ENCODE measurements at regions not wholly inside any gene's neighbourhood (a gene's known extent, or its start where the extent isn't known, plus 50 kb on each side); places are given as distances from the start of the nearest gene placed in this dataset.

- TF ChIP-seq TOX (CRISPR knock-in tag; IDR thresholded peaks at IDR 0.05; ENCODE audit: borderline replicate concordance) (no peak), PPARA (CRISPR knock-in tag; IDR thresholded peaks at IDR 0.05; ENCODE audit: borderline replicate concordance) (no peak), OSR1 (CRISPR knock-in tag; IDR thresholded peaks at IDR 0.05) (no peak), RARB (CRISPR knock-in tag; IDR thresholded peaks at IDR 0.05) (no peak), ZC3H10 (CRISPR knock-in tag; IDR thresholded peaks at IDR 0.05) (no peak), TSHZ2 (CRISPR knock-in tag; IDR thresholded peaks at IDR 0.05) (no peak), ARNTL (CRISPR knock-in tag; IDR thresholded peaks at IDR 0.05; ENCODE audit: borderline replicate concordance, low read depth) (no peak), ZNF70 (CRISPR knock-in tag; IDR thresholded peaks at IDR 0.05) (no peak), CSRNP3 (CRISPR knock-in tag; IDR thresholded peaks at IDR 0.05) (no peak), ZFP3 (CRISPR knock-in tag; IDR thresholded peaks at IDR 0.05) (no peak), SNAI2 (CRISPR knock-in tag; IDR thresholded peaks at IDR 0.05) (no peak), POU6F1 (CRISPR knock-in tag; IDR thresholded peaks at IDR 0.05; ENCODE audit: borderline replicate concordance, low read depth) (no peak), ESRRG (CRISPR knock-in tag; IDR thresholded peaks at IDR 0.05) (no peak), TCF4 (CRISPR knock-in tag; IDR thresholded peaks at IDR 0.05; ENCODE audit: borderline replicate concordance) (no peak), CSDC2 (CRISPR knock-in tag; IDR thresholded peaks at IDR 0.05) (no peak)
- no peak for ATAC-seq
These were observed 311.1 kb upstream of the MAF start for GRCh38 chr16:79911660-79912059.

- TF ChIP-seq ZFP3 (CRISPR knock-in tag; IDR thresholded peaks at IDR 0.05) (no peak), SNAI2 (CRISPR knock-in tag; IDR thresholded peaks at IDR 0.05) (no peak), ZNF565 (CRISPR knock-in tag; conservative IDR thresholded peaks at IDR 0.05; ENCODE audit: low read depth) (no peak), TSHZ2 (CRISPR knock-in tag; IDR thresholded peaks at IDR 0.05) (no peak), ARNTL (CRISPR knock-in tag; IDR thresholded peaks at IDR 0.05; ENCODE audit: borderline replicate concordance, low read depth) (no peak), BACH2 (CRISPR knock-in tag; IDR thresholded peaks at IDR 0.05; ENCODE audit: borderline replicate concordance) (no peak), TOX (CRISPR knock-in tag; IDR thresholded peaks at IDR 0.05; ENCODE audit: borderline replicate concordance) (no peak), CSRNP3 (CRISPR knock-in tag; IDR thresholded peaks at IDR 0.05) (no peak), ZFP30 (CRISPR knock-in tag; IDR thresholded peaks at IDR 0.05) (no peak), RARB (CRISPR knock-in tag; IDR thresholded peaks at IDR 0.05) (no peak), GLIS3 (CRISPR knock-in tag; IDR thresholded peaks at IDR 0.05) (no peak)
- ATAC-seq = no peak
These were observed 309.0 kb upstream of the MAF start for GRCh38 chr16:79909571-79909970.

GRCh38 chr16:79903471-79903870 is 302.9 kb upstream of the MAF start:
- no peak for ATAC-seq
- TF ChIP-seq BACH2 (CRISPR knock-in tag; IDR thresholded peaks at IDR 0.05; ENCODE audit: borderline replicate concordance) (no peak), RARB (CRISPR knock-in tag; IDR thresholded peaks at IDR 0.05) (no peak), ZNF565 (CRISPR knock-in tag; conservative IDR thresholded peaks at IDR 0.05; ENCODE audit: low read depth) (no peak), TOX (CRISPR knock-in tag; IDR thresholded peaks at IDR 0.05; ENCODE audit: borderline replicate concordance) (no peak), ARNTL (CRISPR knock-in tag; IDR thresholded peaks at IDR 0.05; ENCODE audit: borderline replicate concordance, low read depth) (no peak), TSHZ2 (CRISPR knock-in tag; IDR thresholded peaks at IDR 0.05) (no peak), PATZ1 (CRISPR knock-in tag; IDR thresholded peaks at IDR 0.05; ENCODE audit: borderline replicate concordance) (no peak)
